HG03175 (cell line): ENCODE measurements at regions not wholly inside any gene's neighbourhood (a gene's known extent, or its start where the extent isn't known, plus 50 kb on each side); places are given as distances from the start of the nearest gene placed in this dataset.
"Not testable (repeated sequence)": the region's sequence is repeated elsewhere in the genome, so short reads cannot be mapped to it uniquely, and the experiment has no call there.

Experiments used
- ATAC-seq: cut with Tn5 transposase; IDR thresholded peaks from one replicate; pipeline ENCODE4 v1.9.1; 2021; ENCODE audit warnings: mild to moderate bottlenecking, moderate library complexity; ENCODE audit not compliant: unreplicated experiment

DNA sequence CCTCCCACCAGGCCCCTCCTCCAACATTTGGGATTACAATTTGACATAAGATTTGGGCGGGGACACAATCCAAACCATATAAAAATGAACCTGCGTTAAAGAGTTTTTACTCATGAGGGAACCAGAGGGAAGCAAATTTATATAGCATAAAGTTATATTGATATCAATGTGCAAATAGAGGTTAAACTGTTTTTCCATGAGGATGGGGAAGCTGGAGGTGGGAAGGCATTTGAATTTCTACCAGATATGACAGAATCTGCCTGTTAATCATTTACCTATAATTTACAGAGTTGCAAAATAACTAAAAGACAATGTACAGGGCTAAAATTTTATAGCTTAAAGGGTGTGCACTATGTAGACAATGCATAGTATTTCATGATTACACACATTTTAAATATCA, 322.0 kb upstream of the FKBP1C start:
- ATAC-seq = no peak

DNA sequence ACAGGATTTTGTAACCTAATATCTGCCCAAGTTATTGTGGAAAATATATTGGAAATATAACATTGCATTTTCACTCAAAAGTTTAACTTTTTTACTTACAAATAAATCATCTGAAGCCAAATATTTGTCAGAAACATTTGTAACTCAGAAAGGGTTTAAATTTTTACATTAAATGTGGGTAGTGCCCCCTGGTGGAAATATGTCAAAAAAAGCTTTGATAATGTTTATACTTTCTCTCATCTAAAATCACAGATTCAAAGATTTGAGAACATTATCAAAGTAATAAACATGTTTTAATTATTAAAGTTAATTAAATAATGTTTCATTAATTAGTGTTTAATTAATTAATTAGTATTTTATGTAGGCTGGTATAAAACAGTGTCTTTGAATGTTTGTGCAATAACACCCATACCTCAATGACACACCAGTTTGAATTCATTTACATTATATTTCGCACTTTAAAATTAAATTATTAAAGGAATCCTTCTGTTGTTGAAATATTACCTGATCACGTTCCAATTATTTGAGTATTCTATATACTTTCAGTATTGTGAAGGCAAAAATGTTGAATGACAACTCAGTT, 320.1 kb upstream of the FKBP1C start:
- no peak for ATAC-seq

DNA sequence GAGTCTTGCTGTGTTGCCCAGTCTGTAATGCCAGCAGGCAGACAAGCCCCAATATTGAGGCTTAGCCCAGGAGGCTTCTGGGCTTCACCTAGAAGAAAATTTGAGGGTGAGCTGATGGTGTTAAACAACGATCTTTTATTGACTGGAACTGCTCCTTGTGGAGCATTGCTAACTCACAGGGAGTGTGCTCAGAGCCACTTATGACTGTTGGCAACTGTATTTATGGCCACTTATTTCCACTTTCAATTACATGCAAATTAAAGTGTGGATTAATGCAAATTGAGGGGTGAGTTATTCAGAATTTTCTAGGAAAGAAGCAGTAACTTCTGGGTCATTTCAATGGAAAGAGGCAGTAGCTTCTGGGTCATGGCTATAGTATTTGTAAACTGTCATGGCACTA, 317.2 kb upstream of the FKBP1C start:
- ATAC-seq = no peak

DNA sequence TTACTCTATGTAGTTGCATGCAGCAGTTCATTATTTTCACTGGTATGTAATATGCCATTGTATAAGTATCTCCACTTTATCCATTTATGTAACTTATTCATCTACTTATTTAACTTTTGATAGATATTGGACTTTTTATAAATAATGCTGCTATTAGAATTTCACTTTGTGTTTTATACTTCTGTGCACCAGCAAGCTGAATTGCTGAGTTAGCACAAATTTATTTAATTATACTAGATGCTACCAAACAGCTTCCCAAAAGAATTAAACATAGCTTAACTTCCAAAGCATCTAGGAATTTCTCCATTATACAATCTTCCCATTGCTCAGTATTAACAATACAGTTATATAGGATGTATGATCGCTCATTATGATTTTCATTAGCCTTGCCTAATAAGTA, 308.0 kb upstream of the FKBP1C start:
- no peak for ATAC-seq

DNA sequence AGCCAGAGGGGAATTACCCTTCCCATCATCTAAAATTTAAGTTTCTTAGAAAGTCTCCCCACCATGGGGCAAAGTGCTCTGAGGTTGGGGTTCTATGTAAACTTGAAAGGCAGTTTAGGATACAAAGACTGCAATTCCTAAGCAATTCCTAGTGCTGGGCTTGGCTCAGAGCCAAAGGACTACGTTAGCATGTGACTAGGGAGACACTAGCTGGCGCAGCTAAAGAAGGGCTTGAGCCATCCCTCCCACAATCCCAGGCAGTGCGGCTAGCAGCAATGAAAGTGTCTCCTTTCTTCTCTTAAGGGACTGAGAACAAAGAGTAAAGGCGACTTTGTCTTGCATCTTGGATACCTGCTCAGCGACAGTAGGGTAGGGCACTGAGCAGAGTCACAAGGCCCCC, 306.6 kb upstream of the FKBP1C start:
- ATAC-seq = no peak

DNA sequence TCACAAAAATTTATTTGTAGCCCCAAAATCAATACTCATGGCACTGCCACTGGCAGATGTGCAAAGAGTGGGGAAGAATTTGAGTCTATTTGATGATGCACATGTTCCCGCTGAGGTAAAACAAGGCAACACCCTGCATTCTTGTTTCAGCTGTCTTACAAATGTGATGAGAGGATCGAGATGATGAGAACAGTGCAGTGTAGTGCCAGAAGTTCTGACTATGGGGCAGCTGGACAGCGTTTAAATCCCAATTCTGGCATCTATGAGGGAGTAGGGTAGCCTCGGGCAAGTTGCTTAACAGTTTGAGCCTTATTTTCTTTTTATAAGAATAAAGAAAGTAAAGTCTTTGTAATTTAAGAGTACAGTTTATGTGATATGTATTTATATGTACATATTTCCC, 296.7 kb upstream of the FKBP1C start:
- ATAC-seq = no peak

DNA sequence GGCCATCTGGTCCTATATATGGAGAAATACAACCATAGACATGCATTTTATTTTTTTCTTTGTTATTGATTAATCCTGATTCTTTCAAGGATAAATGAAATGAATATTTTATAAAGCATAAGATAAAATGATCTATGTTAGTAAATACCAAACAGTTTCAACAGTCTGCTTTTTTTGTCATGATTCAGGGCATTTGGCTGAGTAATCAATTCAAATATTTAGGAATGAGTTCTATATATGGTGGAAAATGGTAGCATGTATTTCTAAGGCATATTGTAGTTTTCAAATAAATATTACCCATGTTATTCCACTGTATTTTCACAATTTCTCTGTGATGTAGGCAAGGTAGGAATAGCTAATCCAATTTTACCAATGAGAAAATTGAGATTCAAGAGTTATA, 287.5 kb upstream of the FKBP1C start:
- ATAC-seq = no peak

DNA sequence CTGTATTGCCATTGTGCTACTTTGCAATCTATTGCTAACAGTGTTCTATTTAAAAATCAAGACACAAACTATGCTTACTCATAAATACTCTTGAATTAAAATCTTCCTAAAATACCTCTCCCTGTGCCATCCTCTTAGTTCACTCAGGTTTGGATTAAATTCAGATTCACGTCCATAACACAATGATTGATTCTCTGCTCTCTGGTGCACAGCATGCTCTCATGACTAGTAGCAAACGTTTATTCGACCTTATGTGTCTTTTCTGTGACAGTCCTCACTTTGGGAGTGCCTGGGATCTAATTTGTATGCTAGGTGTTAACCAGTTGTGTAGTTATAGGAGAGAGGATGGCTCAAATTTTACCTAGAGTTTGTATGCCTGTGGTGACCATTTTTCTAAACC, 270.4 kb upstream of the FKBP1C start:
- no peak for ATAC-seq

DNA sequence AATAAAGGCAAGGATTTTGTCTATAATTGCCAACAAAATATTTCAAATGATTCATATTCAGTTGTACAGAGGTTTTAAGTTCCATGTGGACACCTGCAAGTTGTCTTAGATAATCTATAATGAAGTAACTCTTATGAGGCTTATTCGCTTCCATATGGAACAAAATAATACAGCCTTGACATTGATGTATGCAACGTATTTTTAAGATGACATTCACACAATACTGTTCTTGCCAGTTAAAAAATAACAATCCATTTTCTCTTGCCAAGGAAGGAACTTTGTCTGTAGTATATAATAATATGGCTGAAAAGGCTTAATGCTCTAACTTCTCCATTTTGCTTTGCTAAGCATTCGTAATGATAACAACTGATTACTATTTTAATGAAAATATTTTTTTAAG, 269.3 kb upstream of the FKBP1C start:
- no peak for ATAC-seq

DNA sequence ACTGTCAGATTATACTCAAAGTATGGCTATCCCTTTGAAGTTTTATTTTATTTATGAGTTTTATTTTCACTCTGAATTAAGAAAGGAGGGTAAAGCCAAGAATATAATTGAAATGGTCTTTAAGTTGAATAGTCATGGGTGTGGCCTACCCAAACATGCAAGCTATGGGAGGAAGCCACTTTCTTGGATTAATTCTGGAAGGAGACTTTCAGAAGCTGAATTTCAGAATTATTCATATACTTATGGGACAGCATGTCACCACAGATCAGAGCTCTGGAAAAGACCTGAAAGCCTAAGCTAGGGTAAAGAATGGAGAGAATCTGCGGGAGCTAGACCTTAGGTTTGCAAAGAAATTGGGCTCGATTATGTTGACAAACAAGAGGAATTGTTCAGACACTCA, 242.4 kb upstream of the FKBP1C start:
- no peak for ATAC-seq

DNA sequence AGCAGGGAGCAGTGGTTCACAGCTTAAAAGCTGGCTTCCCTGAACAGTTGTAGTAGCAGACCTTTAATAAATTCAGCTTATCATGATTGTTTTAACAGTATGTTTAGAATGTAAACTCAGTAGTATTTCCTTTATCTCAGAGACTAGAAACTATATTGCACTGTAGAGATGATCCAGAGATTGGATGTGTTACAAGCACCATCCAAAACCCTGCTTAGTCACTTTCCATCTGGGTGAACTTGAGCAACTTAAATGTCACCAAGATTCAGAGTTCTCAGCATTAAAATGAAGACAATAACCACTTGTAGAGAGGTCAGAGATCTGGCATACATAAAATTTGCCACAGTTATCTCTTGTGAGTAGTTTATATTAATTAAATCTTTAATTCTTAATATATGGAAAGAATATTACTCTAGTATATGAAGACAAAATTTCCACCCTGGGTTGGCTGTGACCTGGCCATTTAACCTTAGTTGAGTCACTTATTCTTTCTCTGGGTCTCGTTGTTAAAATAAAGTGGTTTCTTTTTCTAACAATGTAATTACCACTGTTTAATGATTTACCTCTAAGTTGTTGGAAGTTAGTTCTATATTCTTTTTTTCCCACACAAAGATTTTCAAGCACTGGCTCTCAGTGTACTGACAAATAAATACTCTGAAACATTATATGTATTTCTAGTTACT, 239.2 kb upstream of the FKBP1C start:
- ATAC-seq = peak; percentile 51

DNA sequence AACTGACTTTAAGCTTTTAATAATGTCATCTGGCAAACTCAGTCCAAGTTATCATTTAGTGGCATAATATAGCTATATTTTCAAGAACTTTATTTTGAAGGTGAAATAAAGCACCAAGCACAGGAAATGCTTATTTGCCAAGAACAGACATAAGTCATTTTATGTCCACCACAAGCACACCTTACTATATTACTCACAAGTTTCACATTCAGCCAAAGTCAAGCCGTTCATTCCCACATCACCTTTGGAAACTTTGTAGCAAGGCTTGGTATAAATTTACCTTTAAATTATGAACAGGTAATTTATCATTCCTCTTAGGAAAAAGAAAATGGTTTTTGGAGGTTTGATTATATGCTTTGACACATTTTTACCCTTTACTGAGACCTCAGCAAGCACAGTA, 236.8 kb upstream of the FKBP1C start:
- ATAC-seq = peak; percentile 72

DNA sequence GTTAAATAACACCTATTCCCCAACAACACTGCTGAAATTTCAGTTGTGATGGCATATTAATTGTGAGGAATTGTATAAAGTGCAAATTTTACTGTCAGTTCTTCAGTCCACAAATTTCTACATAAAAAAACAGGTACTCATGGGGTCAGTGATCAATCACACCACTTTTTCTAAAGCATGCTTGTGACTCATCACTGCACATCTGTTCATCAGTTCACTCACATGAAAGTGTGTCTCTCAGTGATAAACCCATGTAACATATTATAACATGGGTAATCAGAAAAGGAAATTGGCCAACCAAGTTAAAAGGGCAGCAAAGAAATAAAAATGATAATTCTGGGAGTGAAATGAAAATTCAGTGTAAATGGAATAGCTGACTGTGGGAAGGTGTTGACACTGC, 234.7 kb upstream of the FKBP1C start:
- no peak for ATAC-seq

DNA sequence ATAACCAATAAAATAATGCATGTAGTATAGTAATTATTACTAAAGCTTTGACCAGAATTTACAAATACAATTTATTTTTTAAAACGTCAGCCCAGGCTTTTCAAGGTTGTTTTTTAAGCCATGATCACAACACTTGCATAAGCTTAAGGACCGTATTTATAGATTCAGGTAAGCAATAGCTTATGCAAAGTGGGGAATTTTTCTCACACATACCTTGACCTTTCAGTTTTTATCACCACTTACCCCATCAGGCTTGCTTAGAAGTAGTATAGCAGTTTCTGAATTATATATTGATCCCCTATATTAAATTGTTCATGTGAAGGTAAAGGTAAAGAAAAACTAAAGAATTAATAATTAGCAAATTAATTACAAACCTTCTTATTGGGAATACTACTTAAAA, 232.3 kb upstream of the FKBP1C start:
- ATAC-seq = no peak

DNA sequence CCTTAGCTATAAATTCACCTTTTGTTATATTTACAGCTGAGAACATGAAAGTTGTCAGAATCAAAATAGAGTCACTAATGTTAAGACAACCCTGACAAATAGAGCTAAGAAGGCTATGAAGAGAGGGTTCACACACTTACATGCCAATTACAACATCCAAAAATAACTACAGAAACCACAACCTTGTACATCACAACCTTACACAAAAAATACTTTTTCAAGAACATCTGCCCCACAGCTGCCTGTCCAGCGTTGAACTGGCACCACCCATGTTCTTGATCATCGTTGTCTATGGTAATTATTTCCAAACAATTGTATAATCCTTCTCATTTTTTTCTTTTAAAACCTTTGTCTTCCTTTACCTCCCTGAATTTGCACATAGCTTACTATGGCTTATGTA, 231.2 kb upstream of the FKBP1C start:
- no peak for ATAC-seq

DNA sequence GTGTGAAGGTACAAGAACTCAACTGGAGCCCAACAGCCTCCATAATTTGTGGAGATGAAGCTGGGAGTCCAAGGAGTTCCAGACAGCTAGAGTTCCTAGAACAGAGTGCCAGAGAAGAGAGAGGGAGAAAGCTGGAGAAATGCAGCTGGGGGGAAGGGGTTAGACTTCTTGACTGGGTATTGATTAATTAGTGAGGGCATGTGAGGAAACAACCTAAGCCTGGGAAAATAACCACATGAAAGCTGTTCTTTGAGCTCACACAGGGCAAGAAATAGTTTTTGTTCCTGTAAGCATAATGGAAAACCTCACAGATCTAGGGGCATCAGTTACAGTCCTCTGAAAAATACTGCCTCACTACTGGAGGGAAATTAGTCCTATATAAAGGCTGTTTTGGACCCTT, 230.5 kb upstream of the FKBP1C start:
- ATAC-seq = no peak

DNA sequence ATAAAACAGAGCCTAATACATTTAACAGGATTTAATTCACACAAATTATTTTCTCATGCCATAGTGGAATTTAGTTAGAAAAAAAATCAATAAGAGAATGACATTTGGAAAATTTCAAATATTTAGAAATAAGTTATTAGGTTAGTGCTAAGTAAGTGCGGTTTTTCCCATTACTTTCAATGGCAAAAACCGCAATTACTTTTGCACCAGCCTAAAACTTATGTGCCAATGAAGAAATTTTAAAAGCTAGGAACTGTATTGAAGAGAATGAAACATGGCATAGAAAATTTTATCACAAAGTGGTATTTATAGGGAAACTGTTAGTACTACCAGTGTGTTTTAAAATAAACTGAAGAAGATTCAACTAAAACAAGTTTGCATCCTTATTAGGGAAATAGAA, 228.3 kb upstream of the FKBP1C start:
- ATAC-seq = no peak

DNA sequence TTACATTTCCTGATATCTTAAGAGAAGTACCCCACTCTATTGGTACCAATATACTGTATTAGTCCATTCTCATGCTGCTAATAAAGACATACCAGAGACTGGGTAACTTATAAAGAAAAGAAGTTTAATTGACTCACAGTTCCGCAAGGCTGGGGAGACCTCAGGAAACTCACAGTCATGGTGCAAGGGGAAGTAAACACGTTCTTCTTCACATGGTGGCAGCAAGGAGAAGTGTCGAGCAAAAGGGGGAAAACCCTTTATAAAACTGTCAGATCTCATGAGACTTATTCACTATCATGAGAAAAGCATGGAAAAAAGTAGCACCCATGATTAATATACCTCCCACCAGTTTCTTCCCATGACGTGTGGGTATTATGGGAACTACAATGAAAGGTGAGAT, 219.6 kb upstream of the FKBP1C start:
- ATAC-seq = not testable (repeated sequence)

DNA sequence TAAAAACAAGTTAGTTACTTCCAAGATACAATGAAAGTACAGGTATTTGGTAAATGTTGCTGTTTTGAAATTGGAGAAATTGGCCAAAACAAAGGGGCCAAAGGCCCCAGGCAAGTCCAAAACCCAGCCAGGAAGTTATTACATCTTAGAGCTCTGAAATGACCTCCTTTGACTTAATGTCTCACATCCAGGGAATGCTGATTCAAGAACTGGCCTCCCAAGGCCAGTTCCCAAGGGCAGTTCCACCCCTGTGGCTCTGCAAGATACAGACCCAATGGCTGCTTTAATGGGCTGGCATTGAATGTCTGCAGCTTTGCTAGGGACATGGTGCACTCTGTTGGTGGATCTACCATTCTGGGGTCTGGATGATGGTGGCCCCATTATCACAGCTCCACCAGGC, 217.3 kb upstream of the FKBP1C start:
- no peak for ATAC-seq

DNA sequence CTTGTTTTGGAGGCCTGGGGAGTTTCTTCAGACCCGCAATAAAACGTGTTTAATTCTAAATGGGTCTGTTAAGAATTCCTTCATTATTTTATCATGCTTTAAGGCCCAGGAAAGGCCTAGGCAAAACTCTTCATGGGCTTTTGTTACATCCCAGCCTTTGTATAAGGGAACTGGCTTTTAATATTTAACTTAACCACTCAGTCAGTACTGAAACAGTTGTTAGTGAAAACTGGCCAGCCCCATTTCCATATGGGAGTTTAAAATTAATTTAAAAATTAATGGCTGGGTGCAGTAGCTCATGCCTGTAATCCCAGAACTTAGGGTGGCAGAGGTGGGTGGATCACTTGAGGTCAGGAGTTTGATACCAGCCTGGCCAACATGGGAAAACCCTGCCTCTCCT, 213.2 kb upstream of the FKBP1C start:
- ATAC-seq = peak; percentile 52

DNA sequence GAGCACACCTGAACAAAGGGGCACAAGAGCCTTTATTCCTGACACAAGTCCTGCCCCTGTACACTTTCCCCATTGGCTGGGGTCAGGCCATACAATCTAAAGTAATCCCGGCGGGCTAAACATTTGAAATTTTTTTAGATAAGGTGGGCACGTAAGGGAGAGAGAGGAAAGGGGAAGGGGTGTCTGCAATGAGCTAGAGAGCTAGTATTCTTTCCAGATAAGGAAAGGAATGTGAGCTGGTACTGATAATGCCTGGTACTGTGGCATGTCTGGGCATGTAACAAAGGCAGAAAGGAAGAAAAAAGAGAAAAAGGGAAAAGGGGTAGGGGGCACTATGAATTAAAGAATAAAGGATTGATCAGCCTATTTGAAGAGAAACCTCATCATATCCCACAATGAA, 212.0 kb upstream of the FKBP1C start:
- ATAC-seq = not testable (repeated sequence)

DNA sequence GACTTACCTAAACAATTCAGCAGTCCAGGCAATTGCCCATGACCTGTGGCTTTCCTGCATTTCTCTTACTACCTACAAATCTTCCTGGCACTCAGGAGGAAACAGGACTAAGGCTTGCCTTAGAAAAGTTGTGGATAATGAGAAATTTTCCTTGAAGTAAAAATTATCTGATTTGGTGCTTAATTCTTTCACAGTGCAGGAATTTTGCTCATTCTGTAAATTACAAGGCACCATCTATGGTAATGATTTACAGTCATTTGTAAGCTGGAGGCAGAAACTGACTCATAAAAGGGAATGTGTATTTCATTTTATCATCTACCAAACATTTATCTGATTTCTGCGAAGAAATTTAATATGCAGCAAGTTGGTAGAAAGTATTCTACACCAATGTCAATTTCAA, 211.5 kb upstream of the FKBP1C start:
- no peak for ATAC-seq

DNA sequence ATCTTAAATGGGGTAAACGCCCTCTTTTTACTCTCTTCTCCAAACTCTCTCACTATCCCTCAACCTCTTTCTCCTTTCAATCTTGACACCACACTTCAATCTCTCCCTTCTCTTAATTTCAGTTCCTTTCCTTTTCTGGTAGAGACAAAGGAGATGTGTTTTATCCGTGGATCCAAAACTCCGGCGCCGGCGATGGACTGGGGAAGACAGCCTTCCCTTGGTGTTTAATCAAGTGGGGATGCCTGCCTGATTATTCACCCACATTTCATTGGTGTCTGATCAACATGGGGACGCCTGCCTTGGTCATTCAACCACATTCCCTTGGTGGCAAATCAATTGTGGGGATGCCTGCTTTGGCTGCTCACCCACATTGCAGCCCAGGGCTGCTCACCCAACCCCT, 205.3 kb upstream of the FKBP1C start:
- not testable (repeated sequence) for ATAC-seq
